ENCODE measurements at regions not wholly inside any gene's neighbourhood (a gene's known extent, or its start where the extent isn't known, plus 50 kb on each side); places are given as distances from the start of the nearest gene placed in this dataset.

GRCh38 chr2:140122001-140122400 lies 1341.8 kb upstream of the NXPH2 start:
- no peaks in the 10 kb centered on the region for H3K27me3 ChIP-seq (ENCODE audit: insufficient read depth, poor library complexity, severe bottlenecking)
- H3K4me3 ChIP-seq (replicated peaks; ENCODE audit: insufficient read depth, low read length) = no peak overlapping the region
- TF ChIP-seq SPI1 (IDR thresholded peaks at IDR 0.05; ENCODE audit: borderline replicate concordance, low read depth) (no peak), GABPA (IDR thresholded peaks at IDR 0.05; ENCODE audit: low read depth) (no peak), REST (IDR thresholded peaks at IDR 0.05; ENCODE audit: insufficient replicate concordance, low read depth) (no peak), POLR2AphosphoS5 (IDR thresholded peaks at IDR 0.05; ENCODE audit: low read depth) (no peak), CTCF (IDR thresholded peaks at IDR 0.05; ENCODE audit: insufficient read depth, low read length) (no peak)
- H3K27ac ChIP-seq (replicated peaks) = no peak overlapping the region
- no peak for DNase-seq (ENCODE audit: low read depth in 1 of 2, low spot score in 1 of 2)

- no peak overlapping the region for H3K4me3 ChIP-seq (replicated peaks; ENCODE audit: insufficient read depth, low read length)
- no peak overlapping the region for H3K27ac ChIP-seq (replicated peaks)
- H3K27me3 ChIP-seq (ENCODE audit: insufficient read depth, poor library complexity, severe bottlenecking) = no peaks in the 10 kb centered on the region
- DNase-seq (ENCODE audit: low read depth in 1 of 2, low spot score in 1 of 2) = no peak
- no peak for TF ChIP-seq GABPA (IDR thresholded peaks at IDR 0.05; ENCODE audit: low read depth)
- no peak for TF ChIP-seq POLR2AphosphoS5 (IDR thresholded peaks at IDR 0.05; ENCODE audit: low read depth)
- TF ChIP-seq REST (IDR thresholded peaks at IDR 0.05; ENCODE audit: insufficient replicate concordance, low read depth) = no peak
- TF ChIP-seq SPI1 (IDR thresholded peaks at IDR 0.05; ENCODE audit: borderline replicate concordance, low read depth) = no peak
- no peak for TF ChIP-seq CTCF (IDR thresholded peaks at IDR 0.05; ENCODE audit: insufficient read depth, low read length)
Observed at GRCh38 chr2:140117386-140117785, 1337.2 kb upstream of the NXPH2 start.

GRCh38 chr2:140108706-140109475 lies 1328.7 kb upstream of the NXPH2 start:
- Histone ChIP-seq H3K27ac (replicated peaks) (no peak overlapping the region), H3K4me3 (replicated peaks; ENCODE audit: insufficient read depth, low read length) (no peak overlapping the region), H3K27me3 (ENCODE audit: insufficient read depth, poor library complexity, severe bottlenecking) (no peaks in the 10 kb centered on the region)
- no peak for DNase-seq (ENCODE audit: low read depth in 1 of 2, low spot score in 1 of 2)
- TF ChIP-seq POLR2AphosphoS5 (IDR thresholded peaks at IDR 0.05; ENCODE audit: low read depth) (no peak), CTCF (IDR thresholded peaks at IDR 0.05; ENCODE audit: insufficient read depth, low read length) (no peak), REST (IDR thresholded peaks at IDR 0.05; ENCODE audit: insufficient replicate concordance, low read depth) (no peak), SPI1 (IDR thresholded peaks at IDR 0.05; ENCODE audit: borderline replicate concordance, low read depth) (no peak), GABPA (IDR thresholded peaks at IDR 0.05; ENCODE audit: low read depth) (no peak)
